Amniotic epithelial cell (primary cell): ENCODE measurements at regions not wholly inside any gene's neighbourhood (a gene's known extent, or its start where the extent isn't known, plus 50 kb on each side); places are given as distances from the start of the nearest gene placed in this dataset.

Experiments used
- DNase-seq: peaks from one replicate; pipeline ENCODE4 v3.0.0-alpha.2; 2010; ENCODE audit warnings: low read depth

GRCh38 chr22:19621373-19622060, 92.8 kb upstream of the SEPTIN5 start:
- no peak for DNase-seq

GRCh38 chr22:19622061-19622441, 92.3 kb upstream of the SEPTIN5 start:
- no peak for DNase-seq

GRCh38 chr22:19625331-19626041, 88.8 kb upstream of the SEPTIN5 start:
- DNase-seq: no peak

GRCh38 chr22:19626042-19626587, 88.2 kb upstream of the SEPTIN5 start:
- DNase-seq: no peak

GRCh38 chr22:19626666-19627065, 87.6 kb upstream of the SEPTIN5 start:
- no peak for DNase-seq

GRCh38 chr22:19628038-19628776, 86.1 kb upstream of the SEPTIN5 start:
- no peak for DNase-seq

GRCh38 chr22:19629331-19629719, 85.0 kb upstream of the SEPTIN5 start:
- DNase-seq: no peak

GRCh38 chr22:19629720-19630419, 84.4 kb upstream of the SEPTIN5 start:
- DNase-seq: peak; percentile 61

- DNase-seq: no peak
Observed at GRCh38 chr22:19630614-19631013, 83.7 kb upstream of the SEPTIN5 start.

- DNase-seq: peak; percentile 13
Observed at GRCh38 chr22:19631899-19632667, 82.2 kb upstream of the SEPTIN5 start.

- no peak for DNase-seq
Observed at GRCh38 chr22:19632668-19633148, 81.6 kb upstream of the SEPTIN5 start.

- DNase-seq: no peak
Observed at GRCh38 chr22:19634226-19634975, 79.9 kb upstream of the SEPTIN5 start.

GRCh38 chr22:19635644-19636043, 78.7 kb upstream of the SEPTIN5 start:
- no peak for DNase-seq

GRCh38 chr22:19636696-19637407, 77.5 kb upstream of the SEPTIN5 start:
- no peak for DNase-seq

- DNase-seq: no peak
Observed at GRCh38 chr22:19637408-19638281, 76.7 kb upstream of the SEPTIN5 start.

- DNase-seq: no peak
Observed at GRCh38 chr22:19638282-19639015, 75.9 kb upstream of the SEPTIN5 start.

- no peak for DNase-seq
Observed at GRCh38 chr22:19639610-19640135, 74.6 kb upstream of the SEPTIN5 start.

- no peak for DNase-seq
Observed at GRCh38 chr22:19640306-19640705, 74.0 kb upstream of the SEPTIN5 start.
